Neuronal stem cell (in vitro differentiated cells): ENCODE measurements at regions not wholly inside any gene's neighbourhood (a gene's known extent, or its start where the extent isn't known, plus 50 kb on each side); places are given as distances from the start of the nearest gene placed in this dataset.

Experiments used
- DNase-seq: peaks from one replicate; pipeline ENCODE4 v3.0.0-alpha.2; 2013; ENCODE audit warnings: low spot score
- H2AFZ ChIP-seq: one replicate; pipeline ENCODE4 v1.6.1; 2013; ENCODE audit warnings: mild to moderate bottlenecking, low read length, inconsistent platforms
- H2AK5ac ChIP-seq: 2 replicates; pipeline ENCODE4 v1.6.1; 2013; ENCODE audit warnings: low read depth, mild to moderate bottlenecking, inconsistent platforms, low read length, moderate library complexity, mixed read lengths
- H2BK120ac ChIP-seq: 2 replicates; pipeline ENCODE4 v1.6.1; 2013; ENCODE audit warnings: low read depth, mild to moderate bottlenecking, inconsistent platforms, low read length, moderate library complexity, mixed read lengths
- H2BK12ac ChIP-seq: one replicate; pipeline ENCODE4 v1.6.1; 2013; ENCODE audit warnings: low read length, inconsistent platforms
- H2BK15ac ChIP-seq: 2 replicates; pipeline ENCODE4 v1.6.1; 2013; ENCODE audit warnings: mild to moderate bottlenecking, low read length, inconsistent platforms, mixed read lengths
- H2BK5ac ChIP-seq: one replicate; pipeline ENCODE4 v1.6.1; 2013; ENCODE audit warnings: inconsistent platforms, mild to moderate bottlenecking, low read length, moderate library complexity
- H3K14ac ChIP-seq: one replicate; pipeline ENCODE4 v1.6.1; 2013; ENCODE audit warnings: low read length, inconsistent platforms
- H3K18ac ChIP-seq: 2 replicates; pipeline ENCODE4 v1.6.1; 2013; ENCODE audit warnings: low read length, inconsistent platforms
- H3K23ac ChIP-seq: 2 replicates; pipeline ENCODE4 v1.6.1; 2013; ENCODE audit warnings: low read depth, mild to moderate bottlenecking, mixed read lengths, low read length, inconsistent platforms; ENCODE audit not compliant: poor library complexity
- H3K27ac ChIP-seq: replicated peaks from 3 replicates; pipeline ENCODE4 v1.5.1; 2013; ENCODE audit warnings: low read length, inconsistent platforms
- H3K27me3 ChIP-seq, 3 experiments: 2 replicates each; pipeline ENCODE4 v1.6.1; 2013; ENCODE audit warnings: low read length in 3 of 3, mild to moderate bottlenecking in 2 of 3, inconsistent platforms in 1 of 3, low read depth in 1 of 3, mixed read lengths in 1 of 3, moderate library complexity in 1 of 3; ENCODE audit not compliant: control insufficient read depth in 3 of 3, insufficient read depth in 3 of 3
- H3K36me3 ChIP-seq, 2 donors: replicated peaks in 1 of 2; 2 replicates each; pipeline ENCODE4 v1.6.1; 2013; ENCODE audit warnings: low read length in 2 of 2; ENCODE audit not compliant: control insufficient read depth in 2 of 2, insufficient read depth in 2 of 2
- H3K4ac ChIP-seq: 2 replicates; pipeline ENCODE4 v1.6.1; 2013; ENCODE audit warnings: inconsistent platforms, mild to moderate bottlenecking, low read length, moderate library complexity
- H3K4me1 ChIP-seq, 2 donors: 1 replicate in 1 of 2; 2 replicates in 1 of 2; pipeline ENCODE4 v1.6.1; 2013; ENCODE audit warnings: low read length in 2 of 2, low read depth in 1 of 2; ENCODE audit not compliant: control insufficient read depth in 2 of 2, insufficient read depth in 1 of 2
- H3K4me2 ChIP-seq: one replicate; pipeline ENCODE4 v1.6.1; 2013; ENCODE audit warnings: mild to moderate bottlenecking, low read length, inconsistent platforms; ENCODE audit not compliant: insufficient read depth, poor library complexity, severe bottlenecking
- H3K4me3 ChIP-seq, 2 donors: 2 replicates each; pipeline ENCODE4 v1.5.1; 2013; ENCODE audit warnings: low read length in 2 of 2, mild to moderate bottlenecking in 2 of 2, inconsistent platforms in 1 of 2, moderate library complexity in 1 of 2
- H3K79me1 ChIP-seq: one replicate; pipeline ENCODE4 v1.6.1; 2013; ENCODE audit warnings: low read depth, mild to moderate bottlenecking, inconsistent platforms, low read length, moderate library complexity
- H3K9ac ChIP-seq: one replicate; pipeline ENCODE4 v1.6.1; 2013; ENCODE audit warnings: mild to moderate bottlenecking, low read depth, low read length, inconsistent platforms; ENCODE audit not compliant: poor library complexity
- H3K9me3 ChIP-seq, 2 donors: replicated peaks in 1 of 2; 2 replicates each; pipeline versions ENCODE3 to v1.6.1; 2013; ENCODE audit warnings: low read length in 2 of 2, mild to moderate bottlenecking in 2 of 2, inconsistent platforms in 1 of 2, low read depth in 1 of 2, mixed read lengths in 1 of 2, moderate library complexity in 1 of 2; ENCODE audit not compliant: control insufficient read depth in 2 of 2, insufficient read depth in 1 of 2
- H4K8ac ChIP-seq: one replicate; pipeline ENCODE4 v1.6.1; 2013; ENCODE audit warnings: low read depth, mild to moderate bottlenecking, inconsistent platforms, low read length, moderate library complexity
- H4K91ac ChIP-seq: one replicate; pipeline ENCODE4 v1.6.1; 2013; ENCODE audit warnings: low read length, low read depth, mild to moderate bottlenecking, inconsistent platforms; ENCODE audit not compliant: poor library complexity
- WGBS, 2 donors: extraction: QIAGEN DNeasy Blood & Tissue Kit; methylation state at CpG; one replicate each; pipeline ENCODE4 v1.1.7; 2013; ENCODE audit warnings: missing lambda C conversion rate in 2 of 2, mixed read lengths in 1 of 2; ENCODE audit not compliant: insufficient read length in 2 of 2, insufficient replicate concordance in 1 of 2; ENCODE audit errors: extremely low coverage in 2 of 2; 5-methylcytosine and 5-hydroxymethylcytosine counted together

GRCh38 chr7:9302436-9302835 is 869.0 kb downstream of the NXPH1 start:
- Histone ChIP-seq H3K79me1 (no peaks in the 10 kb centered on the region), H3K23ac (no peak overlapping the region), H3K4me2 (no peak overlapping the region), H2AK5ac (no peak overlapping the region), H2BK120ac (no peak overlapping the region), H3K4me3 (no peak overlapping the region), H2AFZ (no peak overlapping the region), H4K8ac (no peak overlapping the region), H2BK5ac (no peak overlapping the region), H3K18ac (no peak overlapping the region), H2BK12ac (no peak overlapping the region), H3K27me3 (no peaks in the 10 kb centered on the region), H3K9ac (no peak overlapping the region), H3K14ac (no peak overlapping the region), H3K4ac (no peak overlapping the region), H2BK15ac (no peak overlapping the region), H3K27ac (no peak overlapping the region), H3K9me3 (no peaks in the 10 kb centered on the region), H3K4me1 (no peaks in the 10 kb centered on the region), H4K91ac (no peak overlapping the region), H3K36me3 (no peaks in the 10 kb centered on the region)
- WGBS, 2 donors, result no CpG with 5 or more reads among the region's 4 CpGs
- no peak for DNase-seq

GRCh38 chr7:9307131-9307530 is 873.7 kb downstream of the NXPH1 start:
- no peak overlapping the region for H2BK15ac ChIP-seq
- no peaks in the 10 kb centered on the region for H3K79me1 ChIP-seq
- no peak overlapping the region for H2BK12ac ChIP-seq
- H3K36me3 ChIP-seq, result no peaks in the 10 kb centered on the region
- no peak overlapping the region for H2BK5ac ChIP-seq
- no peak overlapping the region for H3K4me3 ChIP-seq
- H3K14ac ChIP-seq, result no peak overlapping the region
- no peak overlapping the region for H3K4ac ChIP-seq
- H3K18ac ChIP-seq, result no peak overlapping the region
- H2AFZ ChIP-seq, result no peak overlapping the region
- no peak overlapping the region for H4K8ac ChIP-seq
- no peak overlapping the region for H3K27ac ChIP-seq
- no peaks in the 10 kb centered on the region for H3K27me3 ChIP-seq
- no peak overlapping the region for H3K9ac ChIP-seq
- H3K23ac ChIP-seq, result no peak overlapping the region
- no peak for DNase-seq
- H4K91ac ChIP-seq, result no peak overlapping the region
- H3K9me3 ChIP-seq, result no peaks in the 10 kb centered on the region
- H3K4me2 ChIP-seq, result no peak overlapping the region
- H3K4me1 ChIP-seq, result no peaks in the 10 kb centered on the region
- H2BK120ac ChIP-seq, result no peak overlapping the region
- no peak overlapping the region for H2AK5ac ChIP-seq
- no CpG with 5 or more reads among the region's 1 CpG for WGBS, 2 donors

- H3K14ac ChIP-seq, result no peak overlapping the region
- H3K27ac ChIP-seq, result no peak overlapping the region
- no peak overlapping the region for H4K8ac ChIP-seq
- H2BK15ac ChIP-seq, result no peak overlapping the region
- H3K4me1 ChIP-seq, result no peaks in the 10 kb centered on the region
- H3K4me2 ChIP-seq, result no peak overlapping the region
- no peak overlapping the region for H3K4ac ChIP-seq
- no peak for DNase-seq
- H3K9me3 ChIP-seq, result no peaks in the 10 kb centered on the region
- WGBS, 2 donors, result no CpG with 5 or more reads among the region's 2 CpGs
- H3K36me3 ChIP-seq, result no peaks in the 10 kb centered on the region
- H3K4me3 ChIP-seq, result no peak overlapping the region
- no peak overlapping the region for H3K18ac ChIP-seq
- no peak overlapping the region for H4K91ac ChIP-seq
- H2AK5ac ChIP-seq, result no peak overlapping the region
- H2BK12ac ChIP-seq, result no peak overlapping the region
- H2BK120ac ChIP-seq, result no peak overlapping the region
- H3K79me1 ChIP-seq, result no peaks in the 10 kb centered on the region
- no peak overlapping the region for H3K9ac ChIP-seq
- H2BK5ac ChIP-seq, result no peak overlapping the region
- H2AFZ ChIP-seq, result no peak overlapping the region
- H3K23ac ChIP-seq, result no peak overlapping the region
- no peaks in the 10 kb centered on the region for H3K27me3 ChIP-seq
Observed at GRCh38 chr7:9324513-9324912, 891.1 kb downstream of the NXPH1 start.

- H3K18ac ChIP-seq, result no peak overlapping the region
- H2AFZ ChIP-seq, result no peak overlapping the region
- no peak overlapping the region for H2BK5ac ChIP-seq
- H3K27me3 ChIP-seq, result no peaks in the 10 kb centered on the region
- no peak overlapping the region for H3K27ac ChIP-seq
- H3K14ac ChIP-seq, result no peak overlapping the region
- no peak overlapping the region for H2AK5ac ChIP-seq
- no peak overlapping the region for H4K91ac ChIP-seq
- no peak overlapping the region for H2BK12ac ChIP-seq
- H3K4me1 ChIP-seq, result no peaks in the 10 kb centered on the region
- no peak overlapping the region for H3K9ac ChIP-seq
- no peaks in the 10 kb centered on the region for H3K36me3 ChIP-seq
- no peak overlapping the region for H3K23ac ChIP-seq
- H2BK15ac ChIP-seq, result no peak overlapping the region
- H3K9me3 ChIP-seq, result no peaks in the 10 kb centered on the region
- DNase-seq, result no peak
- H4K8ac ChIP-seq, result no peak overlapping the region
- no peaks in the 10 kb centered on the region for H3K79me1 ChIP-seq
- H3K4me3 ChIP-seq, result no peak overlapping the region
- no peak overlapping the region for H3K4me2 ChIP-seq
- no CpG with 5 or more reads among the region's 2 CpGs for WGBS, 2 donors
- H2BK120ac ChIP-seq, result no peak overlapping the region
- no peak overlapping the region for H3K4ac ChIP-seq
Observed at GRCh38 chr7:9328296-9328695, 894.9 kb downstream of the NXPH1 start.
